GM08714 (cell line): ENCODE measurements at regions not wholly inside any gene's neighbourhood (a gene's known extent, or its start where the extent isn't known, plus 50 kb on each side); places are given as distances from the start of the nearest gene placed in this dataset.

Experiments used
- H3K4me3 ChIP-seq: fragments of 200-500 bp; sonication (Bioruptor generic); 2 replicates; pipeline ENCODE4 v1.5.1; 2014; ENCODE audit warnings: mild to moderate bottlenecking, low read length, inconsistent platforms
- ZNF274 ChIP-seq: IDR thresholded peaks from 2 replicates; pipeline ENCODE4 v1.6.1; 2012; ENCODE audit warnings: mild to moderate bottlenecking, low read depth, low read length

GRCh38 chr1:188444526-188444925 is 1615.8 kb downstream of the PLA2G4A start:
- TF ChIP-seq ZNF274, result no peak
- no peak overlapping the region for H3K4me3 ChIP-seq

GRCh38 chr1:188462837-188463236 is 1634.1 kb downstream of the PLA2G4A start:
- no peak for TF ChIP-seq ZNF274
- no peak overlapping the region for H3K4me3 ChIP-seq

- no peak for TF ChIP-seq ZNF274
Measured at GRCh38 chr1:188463919-188464318, 1635.2 kb downstream of the PLA2G4A start.

GRCh38 chr1:188466539-188466938 is 1637.8 kb downstream of the PLA2G4A start:
- H3K4me3 ChIP-seq, result no peak overlapping the region
- TF ChIP-seq ZNF274, result no peak

More at GRCh38 chr1:188463919-188464318, 1635.2 kb downstream of the PLA2G4A start:
- no peak overlapping the region for H3K4me3 ChIP-seq

DNA sequence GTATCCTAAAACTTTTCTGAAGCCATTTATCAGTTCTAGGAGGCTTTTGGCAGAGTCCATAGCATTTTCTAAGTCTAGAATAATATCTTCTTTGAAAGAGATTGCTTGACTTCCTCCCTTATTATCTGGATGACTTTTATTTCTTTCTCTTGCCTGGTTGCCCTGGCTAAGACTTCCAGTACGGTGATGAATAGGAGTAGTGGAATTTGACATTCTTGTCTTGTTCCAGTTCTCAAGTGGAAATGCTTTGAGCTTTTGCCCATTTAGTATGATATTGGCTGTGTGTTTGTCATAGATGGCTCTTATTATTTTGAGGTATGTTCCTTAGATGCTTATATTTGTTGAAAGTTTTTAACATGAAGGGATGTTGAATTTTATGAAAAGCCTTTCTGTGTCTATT is 1647.9 kb downstream of the PLA2G4A start:
- no peak for TF ChIP-seq ZNF274
- no peak overlapping the region for H3K4me3 ChIP-seq

DNA sequence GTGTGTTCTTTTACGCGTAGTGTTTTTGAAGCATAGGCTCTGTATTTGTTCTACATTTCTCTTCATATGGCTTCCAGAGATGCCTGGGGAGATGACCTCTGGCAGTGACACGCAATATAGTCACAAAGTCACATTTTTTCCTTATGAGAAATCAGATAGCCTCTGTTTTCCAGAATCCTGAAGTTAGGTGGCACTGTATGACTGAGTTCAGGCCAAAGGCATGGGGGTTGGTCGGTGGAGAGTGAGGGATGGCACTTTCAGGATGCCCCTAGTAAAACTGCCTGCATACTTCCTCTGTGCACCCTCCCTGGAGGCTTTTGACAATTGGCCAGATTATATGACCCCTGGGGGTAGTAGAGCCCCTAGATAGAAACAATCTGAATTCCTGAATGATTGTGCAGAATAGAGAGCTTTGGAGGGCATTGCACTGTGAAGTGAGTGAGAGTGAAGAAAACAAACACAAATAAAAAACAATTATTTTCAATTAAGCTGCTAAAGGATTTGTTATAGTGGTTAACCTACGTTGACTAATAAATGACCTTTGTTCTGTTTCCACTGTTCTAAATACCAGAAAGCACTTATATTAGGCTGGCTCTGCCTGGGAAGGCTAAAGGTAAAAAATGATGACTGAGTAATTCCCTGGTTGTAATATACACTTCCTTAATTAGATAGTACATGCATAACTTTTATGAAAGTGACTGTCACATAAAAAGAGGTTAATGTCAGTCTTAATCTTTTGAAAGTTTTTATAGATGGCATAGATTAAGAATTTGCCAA is 1660.8 kb downstream of the PLA2G4A start:
- H3K4me3 ChIP-seq, result no peak overlapping the region
- TF ChIP-seq ZNF274, result no peak

DNA sequence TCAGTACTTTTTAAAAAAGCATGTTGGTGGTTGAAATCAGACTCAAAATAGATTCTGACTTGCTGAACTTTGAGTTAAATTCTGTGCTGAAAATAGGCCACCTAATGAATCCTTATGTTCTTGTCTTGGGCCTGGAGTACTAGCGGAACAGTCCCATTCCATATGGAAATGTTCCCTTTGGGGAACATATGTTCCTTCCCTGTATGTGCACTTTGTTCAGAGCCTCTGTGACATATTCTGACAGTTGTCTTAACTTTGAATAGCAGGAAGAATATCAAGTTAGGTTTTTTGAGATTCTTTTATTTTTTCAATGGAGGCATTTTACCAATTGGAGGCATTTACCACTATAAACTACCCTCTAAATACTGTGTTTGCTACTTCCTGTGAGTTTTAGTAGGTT is 1667.8 kb downstream of the PLA2G4A start:
- no peak for TF ChIP-seq ZNF274
- H3K4me3 ChIP-seq, result no peak overlapping the region

DNA sequence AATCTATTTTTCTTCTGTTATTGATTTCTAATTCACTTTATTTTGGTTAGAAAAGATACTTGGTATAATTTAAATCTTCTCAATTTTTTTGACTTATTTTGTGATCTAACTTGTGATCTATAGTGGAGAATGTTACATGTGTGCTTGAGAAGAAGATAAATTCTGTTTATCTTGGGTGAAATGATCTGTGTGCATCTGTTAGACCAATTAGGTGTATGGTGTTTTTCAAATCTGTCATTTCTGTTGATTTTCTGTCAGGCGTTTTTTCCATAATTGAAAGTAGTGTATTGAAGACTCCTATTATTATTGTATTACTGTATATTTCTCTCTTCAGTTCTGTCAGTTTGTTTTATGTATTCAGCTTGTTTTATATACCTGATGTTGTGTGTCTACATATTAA is 1668.3 kb downstream of the PLA2G4A start:
- TF ChIP-seq ZNF274, result no peak
- no peak overlapping the region for H3K4me3 ChIP-seq

DNA sequence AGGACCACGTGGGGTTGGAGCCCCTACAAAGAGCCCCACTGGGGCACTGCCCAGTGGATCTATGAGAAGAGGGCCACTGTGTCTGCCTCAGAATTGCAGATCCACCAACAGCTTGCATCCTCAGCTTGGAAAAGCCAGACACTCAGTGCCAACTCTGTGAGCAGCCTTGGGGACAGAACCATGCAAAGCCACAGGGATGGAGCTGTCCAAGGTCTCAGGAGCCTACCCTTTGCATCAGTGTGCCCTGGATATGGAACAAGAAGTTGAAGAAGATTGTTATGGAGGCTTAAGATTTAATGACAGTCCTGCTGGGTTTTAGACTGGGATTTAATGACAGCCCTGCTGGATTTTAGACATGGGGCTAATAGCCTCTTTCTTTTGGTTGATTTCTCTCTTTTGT is 1670.9 kb downstream of the PLA2G4A start:
- no peak for TF ChIP-seq ZNF274
- H3K4me3 ChIP-seq, result no peak overlapping the region

DNA sequence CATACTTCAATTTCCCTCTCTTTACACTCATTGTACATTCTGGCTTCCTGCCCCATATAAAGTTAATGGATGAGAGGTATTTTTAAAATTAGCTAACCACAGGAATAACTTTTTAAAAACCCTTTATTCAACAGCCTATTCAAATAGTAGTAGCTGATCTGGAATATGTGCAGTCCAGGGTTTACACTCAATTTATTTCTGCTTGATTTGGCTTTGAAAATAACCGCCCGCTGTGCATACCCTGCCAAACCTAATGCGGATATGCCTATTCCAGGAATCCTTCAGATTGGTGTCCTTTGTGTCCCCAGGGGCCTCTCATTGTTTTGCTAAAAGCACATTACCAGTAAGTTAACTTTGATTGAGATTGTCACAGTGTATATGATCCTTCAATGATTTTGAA is 1686.2 kb downstream of the PLA2G4A start:
- TF ChIP-seq ZNF274, result no peak
- no peak overlapping the region for H3K4me3 ChIP-seq

DNA sequence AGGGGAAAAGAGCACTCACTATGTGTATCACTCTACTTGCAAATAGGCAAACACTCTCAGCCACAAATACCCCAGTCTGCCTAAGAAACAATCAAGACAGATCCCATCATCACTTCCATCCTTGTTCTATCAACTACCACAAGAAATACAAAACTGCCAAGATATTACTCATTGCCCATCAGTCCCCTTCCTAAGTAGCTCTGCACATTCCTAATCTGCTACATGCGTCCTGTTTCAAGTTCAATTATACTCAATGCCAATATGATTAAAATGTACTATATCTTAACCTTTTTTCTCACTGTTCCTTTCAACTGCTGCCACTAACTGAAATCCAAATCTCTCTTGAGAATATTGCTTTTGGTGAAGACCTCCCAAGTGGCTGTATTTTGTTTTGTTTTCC is 1688.4 kb downstream of the PLA2G4A start:
- no peak overlapping the region for H3K4me3 ChIP-seq
- TF ChIP-seq ZNF274, result no peak

DNA sequence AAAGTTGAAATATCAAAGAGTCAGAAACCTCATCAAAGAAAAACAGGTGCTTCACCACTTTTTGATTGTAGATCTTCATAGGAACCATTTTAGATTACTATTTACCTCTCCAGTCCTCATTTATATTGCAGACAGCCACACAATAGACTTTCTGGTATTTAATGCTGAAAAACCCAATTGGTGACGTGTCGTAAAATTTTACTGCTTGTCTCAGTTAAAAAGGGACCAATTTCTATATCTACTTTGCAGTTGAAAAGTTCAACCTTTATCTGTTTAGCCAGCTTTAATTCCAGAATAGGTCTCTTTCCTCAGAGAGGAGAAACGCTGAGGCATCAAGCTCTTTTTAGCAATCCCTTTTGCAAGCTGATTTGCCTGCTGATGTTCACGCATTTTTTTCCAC is 1722.4 kb downstream of the PLA2G4A start:
- H3K4me3 ChIP-seq, result no peak overlapping the region
- TF ChIP-seq ZNF274, result no peak

DNA sequence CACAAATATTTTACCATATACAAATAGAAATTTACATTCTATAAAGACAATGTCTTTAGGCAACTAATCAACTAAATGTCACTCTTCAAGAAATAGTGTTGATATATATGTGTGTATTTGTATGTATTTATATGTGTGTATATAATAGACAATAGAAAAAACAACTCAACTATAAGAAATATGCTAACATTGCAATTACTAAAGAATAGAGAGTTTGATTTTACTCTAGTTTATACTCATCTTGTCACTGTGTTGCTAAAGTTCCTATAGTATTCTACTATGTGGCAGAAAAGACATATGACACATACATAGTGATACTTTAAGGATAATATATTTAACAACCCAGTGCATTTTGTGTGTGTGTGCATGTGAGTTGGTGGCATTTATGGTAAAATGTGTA is 1728.3 kb downstream of the PLA2G4A start:
- no peak for TF ChIP-seq ZNF274
- H3K4me3 ChIP-seq, result no peak overlapping the region

DNA sequence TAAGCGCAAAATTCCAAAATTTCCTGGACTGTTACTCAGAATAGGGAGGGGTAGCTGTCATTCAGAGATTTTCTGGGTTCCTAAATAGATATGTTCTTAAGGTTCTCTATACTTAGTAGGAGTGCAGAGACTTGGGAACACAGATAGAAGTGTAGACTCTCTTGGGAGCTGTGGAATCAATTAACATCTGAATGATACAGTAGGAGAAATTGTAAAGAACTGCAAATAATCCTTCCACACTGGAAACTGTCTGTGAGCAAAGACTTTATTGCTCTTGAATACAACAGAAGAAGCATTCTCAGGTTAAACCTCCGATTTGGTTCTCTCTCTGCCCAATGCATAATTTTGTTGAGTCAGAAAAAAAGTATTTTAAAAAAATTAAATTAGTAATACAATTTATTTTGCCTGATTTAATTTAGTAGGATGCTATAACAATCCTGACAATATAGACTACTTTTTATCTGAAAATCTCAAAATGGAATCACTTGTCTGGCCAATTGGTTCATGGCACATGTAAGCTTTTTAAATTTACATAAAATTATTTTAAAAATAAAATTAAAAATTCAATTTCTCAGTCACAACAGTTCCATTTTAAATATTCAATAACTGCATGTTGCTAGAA is 1754.3 kb downstream of the PLA2G4A start:
- H3K4me3 ChIP-seq, result no peak overlapping the region
- TF ChIP-seq ZNF274, result no peak

DNA sequence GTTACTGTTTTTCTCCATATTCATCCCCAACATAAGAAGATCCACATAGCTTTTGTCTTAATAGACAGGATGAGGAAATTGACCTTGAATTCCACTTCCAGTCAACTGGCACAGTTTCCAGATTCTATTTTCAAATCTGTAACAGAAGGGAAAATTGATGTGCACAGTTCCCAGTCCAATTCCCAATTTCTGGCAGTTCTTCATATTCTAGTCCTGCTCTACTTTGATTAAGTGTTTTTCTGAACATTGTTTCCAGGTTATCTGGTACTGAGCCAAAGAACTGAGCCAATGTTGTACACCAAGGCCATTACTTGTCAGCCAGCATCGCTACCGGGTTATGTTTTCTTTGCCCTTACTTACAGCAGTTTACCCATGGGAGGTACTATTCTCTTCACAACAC is 1755.4 kb downstream of the PLA2G4A start:
- no peak for TF ChIP-seq ZNF274

GRCh38 chr1:188590641-188591040 is 1761.9 kb downstream of the PLA2G4A start:
- H3K4me3 ChIP-seq, result no peak overlapping the region
- no peak for TF ChIP-seq ZNF274

More for the DNA sequence above, 1755.4 kb downstream of the PLA2G4A start:
- H3K4me3 ChIP-seq, result no peak overlapping the region
